ENCODE measurements at regions not wholly inside any gene's neighbourhood (a gene's known extent, or its start where the extent isn't known, plus 50 kb on each side); places are given as distances from the start of the nearest gene placed in this dataset.

DNA sequence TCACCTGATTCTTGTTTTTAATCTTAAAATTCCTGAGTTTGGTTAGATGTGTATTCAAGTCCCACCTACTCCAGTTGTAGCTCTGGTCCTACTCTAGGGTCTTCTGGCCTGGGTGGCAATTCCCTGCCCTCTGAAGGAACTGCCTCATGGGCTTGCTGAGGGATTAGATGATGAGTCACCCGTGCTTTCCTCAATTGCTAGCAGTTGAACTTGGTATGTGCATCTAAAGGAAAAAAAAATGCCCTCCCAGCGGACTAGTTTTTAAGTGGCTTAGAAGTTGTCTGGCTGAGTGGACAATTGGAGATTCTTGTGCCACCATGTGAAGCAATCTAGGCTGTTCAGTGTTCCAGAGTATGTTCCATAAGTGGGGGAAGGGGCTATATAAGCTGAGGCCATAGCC is 127.0 kb downstream of the CCNG2 start (continued):
- TF ChIP-seq, protein P1, sequence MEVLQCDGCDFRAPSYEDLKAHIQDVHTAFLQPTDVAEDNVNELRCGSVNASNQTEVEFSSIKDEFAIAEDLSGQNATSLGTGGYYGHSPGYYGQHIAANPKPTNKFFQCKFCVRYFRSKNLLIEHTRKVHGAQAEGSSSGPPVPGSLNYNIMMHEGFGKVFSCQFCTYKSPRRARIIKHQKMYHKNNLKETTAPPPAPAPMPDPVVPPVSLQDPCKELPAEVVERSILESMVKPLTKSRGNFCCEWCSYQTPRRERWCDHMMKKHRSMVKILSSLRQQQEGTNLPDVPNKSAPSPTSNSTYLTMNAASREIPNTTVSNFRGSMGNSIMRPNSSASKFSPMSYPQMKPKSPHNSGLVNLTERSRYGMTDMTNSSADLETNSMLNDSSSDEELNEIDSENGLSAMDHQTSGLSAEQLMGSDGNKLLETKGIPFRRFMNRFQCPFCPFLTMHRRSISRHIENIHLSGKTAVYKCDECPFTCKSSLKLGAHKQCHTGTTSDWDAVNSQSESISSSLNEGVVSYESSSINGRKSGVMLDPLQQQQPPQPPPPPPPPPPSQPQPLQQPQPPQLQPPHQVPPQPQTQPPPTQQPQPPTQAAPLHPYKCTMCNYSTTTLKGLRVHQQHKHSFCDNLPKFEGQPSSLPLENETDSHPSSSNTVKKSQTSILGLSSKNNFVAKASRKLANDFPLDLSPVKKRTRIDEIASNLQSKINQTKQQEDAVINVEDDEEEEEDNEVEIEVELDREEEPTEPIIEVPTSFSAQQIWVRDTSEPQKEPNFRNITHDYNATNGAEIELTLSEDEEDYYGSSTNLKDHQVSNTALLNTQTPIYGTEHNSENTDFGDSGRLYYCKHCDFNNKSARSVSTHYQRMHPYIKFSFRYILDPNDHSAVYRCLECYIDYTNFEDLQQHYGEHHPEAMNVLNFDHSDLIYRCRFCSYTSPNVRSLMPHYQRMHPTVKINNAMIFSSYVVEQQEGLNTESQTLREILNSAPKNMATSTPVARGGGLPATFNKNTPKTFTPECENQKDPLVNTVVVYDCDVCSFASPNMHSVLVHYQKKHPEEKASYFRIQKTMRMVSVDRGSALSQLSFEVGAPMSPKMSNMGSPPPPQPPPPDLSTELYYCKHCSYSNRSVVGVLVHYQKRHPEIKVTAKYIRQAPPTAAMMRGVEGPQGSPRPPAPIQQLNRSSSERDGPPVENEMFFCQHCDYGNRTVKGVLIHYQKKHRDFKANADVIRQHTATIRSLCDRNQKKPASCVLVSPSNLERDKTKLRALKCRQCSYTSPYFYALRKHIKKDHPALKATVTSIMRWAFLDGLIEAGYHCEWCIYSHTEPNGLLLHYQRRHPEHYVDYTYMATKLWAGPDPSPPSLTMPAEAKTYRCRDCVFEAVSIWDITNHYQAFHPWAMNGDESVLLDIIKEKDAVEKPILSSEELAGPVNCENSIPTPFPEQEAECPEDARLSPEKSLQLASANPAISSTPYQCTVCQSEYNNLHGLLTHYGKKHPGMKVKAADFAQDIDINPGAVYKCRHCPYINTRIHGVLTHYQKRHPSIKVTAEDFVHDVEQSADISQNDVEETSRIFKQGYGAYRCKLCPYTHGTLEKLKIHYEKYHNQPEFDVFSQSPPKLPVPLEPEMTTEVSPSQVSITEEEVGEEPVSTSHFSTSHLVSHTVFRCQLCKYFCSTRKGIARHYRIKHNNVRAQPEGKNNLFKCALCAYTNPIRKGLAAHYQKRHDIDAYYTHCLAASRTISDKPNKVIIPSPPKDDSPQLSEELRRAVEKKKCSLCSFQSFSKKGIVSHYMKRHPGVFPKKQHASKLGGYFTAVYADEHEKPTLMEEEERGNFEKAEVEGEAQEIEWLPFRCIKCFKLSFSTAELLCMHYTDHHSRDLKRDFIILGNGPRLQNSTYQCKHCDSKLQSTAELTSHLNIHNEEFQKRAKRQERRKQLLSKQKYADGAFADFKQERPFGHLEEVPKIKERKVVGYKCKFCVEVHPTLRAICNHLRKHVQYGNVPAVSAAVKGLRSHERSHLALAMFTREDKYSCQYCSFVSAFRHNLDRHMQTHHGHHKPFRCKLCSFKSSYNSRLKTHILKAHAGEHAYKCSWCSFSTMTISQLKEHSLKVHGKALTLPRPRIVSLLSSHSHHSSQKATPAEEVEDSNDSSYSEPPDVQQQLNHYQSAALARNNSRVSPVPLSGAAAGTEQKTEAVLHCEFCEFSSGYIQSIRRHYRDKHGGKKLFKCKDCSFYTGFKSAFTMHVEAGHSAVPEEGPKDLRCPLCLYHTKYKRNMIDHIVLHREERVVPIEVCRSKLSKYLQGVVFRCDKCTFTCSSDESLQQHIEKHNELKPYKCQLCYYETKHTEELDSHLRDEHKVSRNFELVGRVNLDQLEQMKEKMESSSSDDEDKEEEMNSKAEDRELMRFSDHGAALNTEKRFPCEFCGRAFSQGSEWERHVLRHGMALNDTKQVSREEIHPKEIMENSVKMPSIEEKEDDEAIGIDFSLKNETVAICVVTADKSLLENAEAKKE (CRISPR knock-in tag; IDR thresholded peaks at IDR 0.05), result no peak
- TF ChIP-seq EZH2 (IDR thresholded peaks at IDR 0.05; ENCODE audit: low read depth, unreplicated experiment) (no peak), CREB1 (CRISPR knock-in tag; IDR thresholded peaks at IDR 0.05; ENCODE audit: low read depth) (no peak), ZNF331 (CRISPR knock-in tag; IDR thresholded peaks at IDR 0.05; ENCODE audit: low read depth) (no peak), EZH2phosphoT487 (IDR thresholded peaks at IDR 0.05; ENCODE audit: unreplicated experiment) (no peak), NANOG (IDR thresholded peaks at IDR 0.05; ENCODE audit: borderline replicate concordance) (no peak)
- TF ChIP-seq, protein P2, sequence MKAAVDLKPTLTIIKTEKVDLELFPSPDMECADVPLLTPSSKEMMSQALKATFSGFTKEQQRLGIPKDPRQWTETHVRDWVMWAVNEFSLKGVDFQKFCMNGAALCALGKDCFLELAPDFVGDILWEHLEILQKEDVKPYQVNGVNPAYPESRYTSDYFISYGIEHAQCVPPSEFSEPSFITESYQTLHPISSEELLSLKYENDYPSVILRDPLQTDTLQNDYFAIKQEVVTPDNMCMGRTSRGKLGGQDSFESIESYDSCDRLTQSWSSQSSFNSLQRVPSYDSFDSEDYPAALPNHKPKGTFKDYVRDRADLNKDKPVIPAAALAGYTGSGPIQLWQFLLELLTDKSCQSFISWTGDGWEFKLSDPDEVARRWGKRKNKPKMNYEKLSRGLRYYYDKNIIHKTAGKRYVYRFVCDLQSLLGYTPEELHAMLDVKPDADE (IDR thresholded peaks at IDR 0.05), result no peak

DNA sequence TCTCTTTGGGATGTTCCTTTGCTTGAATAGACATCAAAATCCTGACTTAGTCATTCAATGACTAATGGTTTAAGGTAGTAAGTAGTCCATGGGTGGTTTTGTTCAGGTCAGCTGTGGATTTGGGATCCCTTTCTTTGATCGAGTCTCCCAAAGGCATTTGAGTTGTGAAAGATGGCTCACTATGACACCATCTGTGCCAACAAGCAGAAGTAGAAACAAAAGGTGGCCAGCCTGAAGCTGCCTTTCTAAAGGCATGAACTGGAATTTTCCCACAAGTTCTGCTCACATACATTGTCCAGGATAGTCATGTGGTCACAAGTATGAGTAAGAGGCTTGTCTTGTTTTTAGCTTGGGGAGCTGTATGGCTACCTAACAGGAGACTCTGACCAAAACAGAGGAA is 129.9 kb downstream of the CCNG2 start:
- Histone ChIP-seq H3K27me3 (ENCODE audit: insufficient read depth) (no peaks in the 10 kb centered on the region), H3F3A (replicated peaks; ENCODE audit: low read depth) (no peaks in the 10 kb centered on the region), H3K4me2 (no peak overlapping the region), H2AFZ (no peak overlapping the region), H3K36me3 (ENCODE audit: insufficient read depth) (no peaks in the 10 kb centered on the region), H4K20me1 (replicated peaks; ENCODE audit: insufficient read depth) (no peaks in the 10 kb centered on the region), H3K4me1 (ENCODE audit: insufficient read depth) (no peaks in the 10 kb centered on the region), H3K79me2 (replicated peaks; ENCODE audit: insufficient read depth) (no peaks in the 10 kb centered on the region), H3K4me3 (no peak overlapping the region), H3K9me2 (ENCODE audit: insufficient read depth) (peaks cover 22% of the 10 kb centered on the region), H3K27ac (ENCODE audit: low read depth) (no peak overlapping the region)
- no peaks in the 10 kb centered on the region; the same call in 2 of the 3 replicates for H3K9me3 Mint-ChIP-seq
- DNase-seq (ENCODE audit: low spot score), result no peak
- no peaks in the 10 kb centered on the region for H3K36me3 Mint-ChIP-seq (ENCODE audit: low read depth)
- no peak for ATAC-seq
- H3K27ac Mint-ChIP-seq, result no peak overlapping the region
- H3K4me1 Mint-ChIP-seq, result no peaks in the 10 kb centered on the region
- peaks cover 3% of the 10 kb centered on the region for H3K27me3 Mint-ChIP-seq (ENCODE audit: insufficient read depth, low read depth, poor library complexity)
- H3K4me3 Mint-ChIP-seq, result no peak overlapping the region
- TF ChIP-seq CREB1 (CRISPR knock-in tag; IDR thresholded peaks at IDR 0.05; ENCODE audit: low read depth) (no peak), JUNB (IDR thresholded peaks at IDR 0.05; ENCODE audit: unreplicated experiment) (no peak), EZH2phosphoT487 (IDR thresholded peaks at IDR 0.05; ENCODE audit: unreplicated experiment) (no peak), ZNF331 (CRISPR knock-in tag; IDR thresholded peaks at IDR 0.05; ENCODE audit: low read depth) (no peak), STAT1 (IDR thresholded peaks at IDR 0.05; ENCODE audit: unreplicated experiment) (no peak), NANOG (IDR thresholded peaks at IDR 0.05; ENCODE audit: borderline replicate concordance) (no peak)
- TF ChIP-seq, protein P3, sequence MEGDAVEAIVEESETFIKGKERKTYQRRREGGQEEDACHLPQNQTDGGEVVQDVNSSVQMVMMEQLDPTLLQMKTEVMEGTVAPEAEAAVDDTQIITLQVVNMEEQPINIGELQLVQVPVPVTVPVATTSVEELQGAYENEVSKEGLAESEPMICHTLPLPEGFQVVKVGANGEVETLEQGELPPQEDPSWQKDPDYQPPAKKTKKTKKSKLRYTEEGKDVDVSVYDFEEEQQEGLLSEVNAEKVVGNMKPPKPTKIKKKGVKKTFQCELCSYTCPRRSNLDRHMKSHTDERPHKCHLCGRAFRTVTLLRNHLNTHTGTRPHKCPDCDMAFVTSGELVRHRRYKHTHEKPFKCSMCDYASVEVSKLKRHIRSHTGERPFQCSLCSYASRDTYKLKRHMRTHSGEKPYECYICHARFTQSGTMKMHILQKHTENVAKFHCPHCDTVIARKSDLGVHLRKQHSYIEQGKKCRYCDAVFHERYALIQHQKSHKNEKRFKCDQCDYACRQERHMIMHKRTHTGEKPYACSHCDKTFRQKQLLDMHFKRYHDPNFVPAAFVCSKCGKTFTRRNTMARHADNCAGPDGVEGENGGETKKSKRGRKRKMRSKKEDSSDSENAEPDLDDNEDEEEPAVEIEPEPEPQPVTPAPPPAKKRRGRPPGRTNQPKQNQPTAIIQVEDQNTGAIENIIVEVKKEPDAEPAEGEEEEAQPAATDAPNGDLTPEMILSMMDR (conservative IDR thresholded peaks at IDR 0.05; ENCODE audit: low read depth in 2 of 2), result no peak
